Activated CD8-positive, alpha-beta memory T cell treated with anti-CD3 and anti-CD28 coated beads, Interleukin-2, amount 50 U/mL, for 4 hours (primary cell): ENCODE measurements at regions not wholly inside any gene's neighbourhood (a gene's known extent, or its start where the extent isn't known, plus 50 kb on each side); places are given as distances from the start of the nearest gene placed in this dataset.

Source experiments
- DNase-seq: peaks from one replicate; pipeline ENCODE4 v3.0.0-alpha.2; 2020

GRCh38 chr9:4382722-4383317 is 83.0 kb upstream of the GLIS3 start:
- no peak for DNase-seq

GRCh38 chr9:4381744-4382143 is 81.9 kb upstream of the GLIS3 start:
- DNase-seq, result no peak

GRCh38 chr9:4380406-4380805 is 80.5 kb upstream of the GLIS3 start:
- DNase-seq, result no peak

- no peak for DNase-seq
Measured at GRCh38 chr9:4375424-4376200, 75.7 kb upstream of the GLIS3 start.

- DNase-seq, result no peak
Measured at GRCh38 chr9:4371108-4371507, 71.2 kb upstream of the GLIS3 start.

- DNase-seq, result no peak
Measured at GRCh38 chr9:4370501-4370900, 70.6 kb upstream of the GLIS3 start.

GRCh38 chr9:4366591-4367330 is 66.9 kb upstream of the GLIS3 start:
- DNase-seq, result peak; percentile 32

GRCh38 chr9:4365055-4365454 is 65.2 kb upstream of the GLIS3 start:
- no peak for DNase-seq

GRCh38 chr9:4362281-4362680 is 62.4 kb upstream of the GLIS3 start:
- no peak for DNase-seq

GRCh38 chr9:4359016-4359415 is 59.1 kb upstream of the GLIS3 start:
- no peak for DNase-seq

- no peak for DNase-seq
Measured at GRCh38 chr9:4357929-4358328, 58.1 kb upstream of the GLIS3 start.

GRCh38 chr9:4356306-4356705 is 56.4 kb upstream of the GLIS3 start:
- DNase-seq, result no peak

GRCh38 chr9:4353236-4353635 is 53.4 kb upstream of the GLIS3 start:
- no peak for DNase-seq

GRCh38 chr9:4349816-4350418 is 50.0 kb upstream of the GLIS3 start:
- no peak for DNase-seq
